ENCODE measurements at regions not wholly inside any gene's neighbourhood (a gene's known extent, or its start where the extent isn't known, plus 50 kb on each side); places are given as distances from the start of the nearest gene placed in this dataset.

- no peak for DNase-seq
- intact Hi-C loops (cut with DNase I): no loop called here
- Histone ChIP-seq H3K9me3 (no peaks in the 10 kb centered on the region), H3K4me3 (no peak overlapping the region), H3K27me3 (no peaks in the 10 kb centered on the region), H3K27ac (no peak overlapping the region), H3K36me3 (no peaks in the 10 kb centered on the region), H3K4me1 (no peaks in the 10 kb centered on the region)
- WGBS, 2 donors: 51 to 54% methylated on average over 5 of the region's 5 CpGs
- TF ChIP-seq POLR2A (IDR thresholded peaks at IDR 0.05): no peak
- TF ChIP-seq, protein P1, sequence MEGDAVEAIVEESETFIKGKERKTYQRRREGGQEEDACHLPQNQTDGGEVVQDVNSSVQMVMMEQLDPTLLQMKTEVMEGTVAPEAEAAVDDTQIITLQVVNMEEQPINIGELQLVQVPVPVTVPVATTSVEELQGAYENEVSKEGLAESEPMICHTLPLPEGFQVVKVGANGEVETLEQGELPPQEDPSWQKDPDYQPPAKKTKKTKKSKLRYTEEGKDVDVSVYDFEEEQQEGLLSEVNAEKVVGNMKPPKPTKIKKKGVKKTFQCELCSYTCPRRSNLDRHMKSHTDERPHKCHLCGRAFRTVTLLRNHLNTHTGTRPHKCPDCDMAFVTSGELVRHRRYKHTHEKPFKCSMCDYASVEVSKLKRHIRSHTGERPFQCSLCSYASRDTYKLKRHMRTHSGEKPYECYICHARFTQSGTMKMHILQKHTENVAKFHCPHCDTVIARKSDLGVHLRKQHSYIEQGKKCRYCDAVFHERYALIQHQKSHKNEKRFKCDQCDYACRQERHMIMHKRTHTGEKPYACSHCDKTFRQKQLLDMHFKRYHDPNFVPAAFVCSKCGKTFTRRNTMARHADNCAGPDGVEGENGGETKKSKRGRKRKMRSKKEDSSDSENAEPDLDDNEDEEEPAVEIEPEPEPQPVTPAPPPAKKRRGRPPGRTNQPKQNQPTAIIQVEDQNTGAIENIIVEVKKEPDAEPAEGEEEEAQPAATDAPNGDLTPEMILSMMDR (IDR thresholded peaks at IDR 0.05): no peak
These were observed 772.8 kb upstream of the GJE1 start for GRCh38 chr6:141359953-141360352.

DNA sequence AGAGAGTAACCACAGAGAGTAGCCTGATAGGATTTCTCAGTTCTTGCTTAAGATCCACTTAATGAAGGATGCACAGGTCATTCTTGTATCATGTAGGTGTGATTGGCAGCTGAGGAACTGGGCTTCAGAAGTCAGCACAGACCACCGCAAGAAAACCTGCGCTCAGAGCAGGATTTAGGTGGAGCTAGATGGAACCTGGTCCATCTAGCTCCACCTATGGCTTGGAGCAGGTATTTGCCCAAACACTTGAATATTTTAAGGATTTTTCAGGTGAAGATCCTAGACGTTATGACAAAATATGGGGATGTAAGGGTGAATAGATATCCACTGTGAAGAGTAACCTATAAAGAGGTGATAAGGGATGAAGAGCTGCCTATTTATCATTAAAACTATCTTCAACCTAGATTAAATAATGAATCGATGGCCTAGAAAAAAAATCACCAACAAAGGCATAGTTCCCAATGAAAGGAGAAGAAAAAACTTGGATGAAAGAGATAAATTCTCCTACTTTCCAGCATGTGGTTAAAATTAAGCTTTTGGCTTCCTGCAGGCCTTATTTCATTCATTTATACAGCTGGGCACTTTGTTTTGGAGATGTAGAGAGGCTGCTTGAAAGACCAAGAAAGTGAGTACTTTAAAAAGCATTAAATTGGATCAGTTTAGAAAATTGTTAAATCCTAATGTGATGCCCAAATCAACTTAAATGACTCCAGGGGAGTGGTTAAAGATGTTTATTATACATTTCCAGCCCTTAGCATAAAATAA, 778.4 kb upstream of the GJE1 start:
- no peaks in the 10 kb centered on the region for H3K9me3 ChIP-seq
- no peak for DNase-seq
- H3K4me1 ChIP-seq: no peaks in the 10 kb centered on the region
- 72 to 91% methylated on average over 4 of the region's 4 CpGs for WGBS, 2 donors
- H3K27ac ChIP-seq: no peak overlapping the region
- H3K27me3 ChIP-seq: no peaks in the 10 kb centered on the region
- H3K36me3 ChIP-seq: no peaks in the 10 kb centered on the region
- H3K4me3 ChIP-seq: no peak overlapping the region
- intact Hi-C loops (cut with DNase I): no loop called here
- TF ChIP-seq, protein P1 (IDR thresholded peaks at IDR 0.05): no peak
- no peak for TF ChIP-seq POLR2A (IDR thresholded peaks at IDR 0.05)

GRCh38 chr6:141351721-141352120, 781.0 kb upstream of the GJE1 start:
- WGBS, 2 donors: 73% methylated on average over 1 of the region's 1 CpG
- no peaks in the 10 kb centered on the region for H3K4me1 ChIP-seq

DNA sequence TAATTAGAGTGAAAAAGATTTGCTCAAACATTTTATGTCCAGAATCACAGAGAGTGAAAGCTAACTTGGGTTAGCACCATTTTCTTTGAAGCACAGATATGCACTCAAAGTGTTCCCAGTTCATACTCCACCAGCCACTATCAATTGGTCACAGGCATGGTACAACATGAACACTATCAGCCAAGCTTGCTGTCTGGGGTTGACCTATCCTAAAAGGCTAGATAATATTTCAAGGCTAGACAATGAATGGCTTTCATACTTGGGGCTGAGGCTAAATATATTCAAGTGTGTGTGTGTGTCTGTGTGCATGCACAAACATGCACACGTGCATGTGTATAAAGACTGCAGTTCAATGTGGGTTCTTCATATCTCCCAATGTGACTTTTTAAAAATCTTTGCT, 783.0 kb upstream of the GJE1 start:
- no peak overlapping the region for H3K27ac ChIP-seq
- no peaks in the 10 kb centered on the region for H3K36me3 ChIP-seq
- DNase-seq: no peak
- 63 to 75% methylated on average over 1 of the region's 1 CpG for WGBS, 2 donors
- no peaks in the 10 kb centered on the region for H3K4me1 ChIP-seq
- no peaks in the 10 kb centered on the region for H3K27me3 ChIP-seq
- H3K9me3 ChIP-seq: no peaks in the 10 kb centered on the region
- H3K4me3 ChIP-seq: no peak overlapping the region
- intact Hi-C loops (cut with DNase I): no loop called here
- TF ChIP-seq POLR2A (IDR thresholded peaks at IDR 0.05): no peak
- TF ChIP-seq, protein P1 (IDR thresholded peaks at IDR 0.05): no peak

More at GRCh38 chr6:141351721-141352120, 781.0 kb upstream of the GJE1 start:
- Histone ChIP-seq H3K27me3 (no peaks in the 10 kb centered on the region), H3K9me3 (no peaks in the 10 kb centered on the region), H3K36me3 (no peaks in the 10 kb centered on the region), H3K27ac (no peak overlapping the region), H3K4me3 (no peak overlapping the region)
- intact Hi-C loops (cut with DNase I): no loop called here
- TF ChIP-seq, protein P1 (IDR thresholded peaks at IDR 0.05): no peak
- DNase-seq: no peak

GRCh38 chr6:141347906-141348492, 784.7 kb upstream of the GJE1 start:
- Histone ChIP-seq H3K36me3 (no peaks in the 10 kb centered on the region), H3K27me3 (no peaks in the 10 kb centered on the region), H3K4me1 (no peaks in the 10 kb centered on the region), H3K9me3 (no peaks in the 10 kb centered on the region), H3K27ac (no peak overlapping the region), H3K4me3 (no peak overlapping the region)
- TF ChIP-seq, protein P1 (IDR thresholded peaks at IDR 0.05): no peak
- TF ChIP-seq POLR2A (IDR thresholded peaks at IDR 0.05): no peak
- no peak for DNase-seq
- WGBS, 2 donors: 79 to 83% methylated on average over 3 of the region's 3 CpGs
- intact Hi-C loops (cut with DNase I): no loop called here
